GM23338 (cell line): ENCODE measurements at regions not wholly inside any gene's neighbourhood (a gene's known extent, or its start where the extent isn't known, plus 50 kb on each side); places are given as distances from the start of the nearest gene placed in this dataset.

Experiments
- ATAC-seq: fragments of 200-7000 bp; cut with Tn5 transposase; 3 replicates; pipeline ENCODE4 v1.9.1; 2020
- DNase-seq: peaks from one replicate; pipeline ENCODE4 v3.0.0-alpha.2; 2015; ENCODE audit warnings: low spot score
- H2AFZ ChIP-seq: fragments of 200-600 bp; sonication (generic); 2 replicates; pipeline ENCODE4 v1.8.0; 2016; ENCODE audit warnings: antibody characterized with exemption, mild to moderate bottlenecking, moderate library complexity
- H3F3A ChIP-seq: fragments of 200-600 bp; sonication (generic); replicated peaks from 2 replicates; pipeline ENCODE4 v1.8.0; 2017; ENCODE audit warnings: antibody characterized with exemption, mixed run types, low read depth
- H3K27ac ChIP-seq: fragments of 200-600 bp; sonication (generic); 2 replicates; pipeline ENCODE4 v1.6.1; 2016; ENCODE audit warnings: low read depth
- H3K27me3 ChIP-seq: fragments of 200-600 bp; sonication (generic); 2 replicates; pipeline ENCODE4 v1.8.0; 2016; ENCODE audit warnings: mild to moderate bottlenecking, mixed run types, moderate library complexity; ENCODE audit not compliant: insufficient read depth
- H3K36me3 ChIP-seq: fragments of 200-600 bp; sonication (generic); 2 replicates; pipeline ENCODE4 v1.8.0; 2016; ENCODE audit warnings: mild to moderate bottlenecking; ENCODE audit not compliant: insufficient read depth
- H3K4me1 ChIP-seq: fragments of 200-600 bp; sonication (generic); 2 replicates; pipeline ENCODE4 v1.8.0; 2016; ENCODE audit warnings: mild to moderate bottlenecking, moderate library complexity; ENCODE audit not compliant: insufficient read depth
- H3K4me2 ChIP-seq: fragments of 200-600 bp; sonication (generic); 2 replicates; pipeline ENCODE4 v1.7.1; 2017; ENCODE audit warnings: mixed run types
- H3K4me3 ChIP-seq: fragments of 200-600 bp; sonication (generic); 2 replicates; pipeline ENCODE4 v1.6.1; 2016; ENCODE audit warnings: mixed run types
- H3K79me2 ChIP-seq: fragments of 200-600 bp; sonication (generic); replicated peaks from 2 replicates; pipeline ENCODE4 v1.8.0; 2017; ENCODE audit warnings: mild to moderate bottlenecking; ENCODE audit not compliant: insufficient read depth
- H3K9me2 ChIP-seq: fragments of 200-600 bp; sonication (generic); 2 replicates; pipeline ENCODE4 v1.8.0; 2017; ENCODE audit not compliant: insufficient read depth
- H4K20me1 ChIP-seq: fragments of 200-600 bp; sonication (generic); replicated peaks from 2 replicates; pipeline ENCODE4 v1.8.0; 2017; ENCODE audit warnings: mild to moderate bottlenecking; ENCODE audit not compliant: insufficient read depth
- H3K27ac Mint-ChIP-seq: 2 replicates; pipeline ENCODE4 v1.8.0; 2020; ENCODE audit warnings: inconsistent platforms, mild to moderate bottlenecking, moderate library complexity, mixed read lengths
- H3K27me3 Mint-ChIP-seq: 3 replicates; pipeline ENCODE4 v1.8.0; 2022; ENCODE audit warnings: low read depth, mild to moderate bottlenecking, moderate library complexity, mixed read lengths, inconsistent platforms; ENCODE audit not compliant: insufficient read depth, poor library complexity
- H3K36me3 Mint-ChIP-seq: 3 replicates; pipeline ENCODE4 v1.8.0; 2021; ENCODE audit warnings: low read depth, mild to moderate bottlenecking, inconsistent platforms, moderate library complexity, mixed read lengths
- H3K4me1 Mint-ChIP-seq: 3 replicates; pipeline ENCODE4 v1.8.0; 2020; ENCODE audit warnings: mild to moderate bottlenecking, inconsistent platforms, mixed read lengths
- H3K4me3 Mint-ChIP-seq: 3 replicates; pipeline ENCODE4 v1.8.0; 2021; ENCODE audit warnings: moderate library complexity, mild to moderate bottlenecking, inconsistent platforms, mixed read lengths
- H3K9me3 Mint-ChIP-seq: 3 replicates; pipeline ENCODE4 v1.8.0; 2020; ENCODE audit warnings: moderate library complexity, mild to moderate bottlenecking, inconsistent platforms, mixed read lengths
- CTCF ChIP-seq, 2 experiments: fragments of 200-600 bp in 1 of 2; sonication (generic) in 1 of 2; conservative IDR thresholded peaks; 2 replicates each; pipeline versions ENCODE4 v1.5.1 to v1.6.1; 2016 to 2017; ENCODE audit warnings: antibody characterized with exemption in 2 of 2, low read depth in 2 of 2, mild to moderate bottlenecking in 2 of 2, moderate library complexity in 1 of 2
- ETS1 ChIP-seq: IDR thresholded peaks from 2 replicates; pipeline ENCODE4 v1.6.1; 2016; ENCODE audit warnings: antibody characterized with exemption
- EZH2 ChIP-seq: fragments of 200-600 bp; sonication (generic); IDR thresholded peaks from one replicate; pipeline ENCODE4 v1.8.0; 2017; ENCODE audit warnings: antibody characterized with exemption, mild to moderate bottlenecking, low read depth; ENCODE audit not compliant: unreplicated experiment
- JUNB ChIP-seq: IDR thresholded peaks from one replicate; pipeline ENCODE4 v1.6.1; 2016; ENCODE audit warnings: antibody characterized with exemption; ENCODE audit not compliant: unreplicated experiment
- POLR2AphosphoS5 ChIP-seq: IDR thresholded peaks from 2 replicates; pipeline ENCODE4 v1.6.1; 2016; ENCODE audit warnings: antibody characterized with exemption, low read depth
- REST ChIP-seq: IDR thresholded peaks from one replicate; pipeline ENCODE4 v1.6.1; 2018; ENCODE audit warnings: antibody characterized with exemption; ENCODE audit not compliant: unreplicated experiment
- STAT1 ChIP-seq: IDR thresholded peaks from one replicate; pipeline ENCODE4 v1.6.1; 2016; ENCODE audit warnings: antibody characterized with exemption; ENCODE audit not compliant: unreplicated experiment
- ZNF114 ChIP-seq: fragments of 250-450 bp; sonication (Bioruptor Pico); IDR thresholded peaks from 2 replicates; pipeline ENCODE4 v1.5.0; 2020; ENCODE audit warnings: mild to moderate bottlenecking, moderate library complexity
- ZNF462 ChIP-seq: fragments of 250-450 bp; sonication (Bioruptor Pico); IDR thresholded peaks from 2 replicates; pipeline ENCODE4 v1.5.0; 2020; ENCODE audit warnings: mild to moderate bottlenecking, moderate library complexity

- TF ChIP-seq REST (no peak), STAT1 (no peak)
Measured at GRCh38 chr10:88119160-88119559, 255.7 kb downstream of the PTEN start (continued).

- H3K4me1 Mint-ChIP-seq, result no peaks in the 10 kb centered on the region
- no peaks in the 10 kb centered on the region for H3K9me3 Mint-ChIP-seq
- Histone ChIP-seq H3K4me3 (no peak overlapping the region), H3F3A (no peaks in the 10 kb centered on the region), H3K27me3 (no peaks in the 10 kb centered on the region), H3K9me2 (0 out of 2 replicates have a peak, but pooled peaks cover 8% of the 10 kb centered on the region), H2AFZ (no peak overlapping the region), H3K36me3 (no peaks in the 10 kb centered on the region), H3K27ac (no peak overlapping the region), H3K4me2 (no peak overlapping the region), H3K4me1 (peaks cover 26% of the 10 kb centered on the region), H3K79me2 (no peaks in the 10 kb centered on the region), H4K20me1 (no peaks in the 10 kb centered on the region)
- H3K36me3 Mint-ChIP-seq, result no peaks in the 10 kb centered on the region
- ATAC-seq, result no peak
- peaks cover 2% of the 10 kb centered on the region for H3K27me3 Mint-ChIP-seq
- no peak overlapping the region for H3K27ac Mint-ChIP-seq
- DNase-seq, result no peak
- no peak overlapping the region for H3K4me3 Mint-ChIP-seq
- TF ChIP-seq JUNB, result no peak
- no peak for TF ChIP-seq REST
- no peak for TF ChIP-seq STAT1
- TF ChIP-seq ZNF462 (CRISPR knock-in tag), result no peak
- TF ChIP-seq POLR2AphosphoS5, result no peak
- TF ChIP-seq ETS1, result no peak
- TF ChIP-seq CTCF (conservative IDR thresholded peaks at IDR 0.05; ENCODE audit: low read depth in 2 of 2), result no peak
- TF ChIP-seq ZNF114 (CRISPR knock-in tag), result no peak
- no peak for TF ChIP-seq EZH2
Measured at GRCh38 chr10:88120075-88120474, 256.6 kb downstream of the PTEN start.
